ENCODE measurements at regions not wholly inside any gene's neighbourhood (a gene's known extent, or its start where the extent isn't known, plus 50 kb on each side); places are given as distances from the start of the nearest gene placed in this dataset.

DNA sequence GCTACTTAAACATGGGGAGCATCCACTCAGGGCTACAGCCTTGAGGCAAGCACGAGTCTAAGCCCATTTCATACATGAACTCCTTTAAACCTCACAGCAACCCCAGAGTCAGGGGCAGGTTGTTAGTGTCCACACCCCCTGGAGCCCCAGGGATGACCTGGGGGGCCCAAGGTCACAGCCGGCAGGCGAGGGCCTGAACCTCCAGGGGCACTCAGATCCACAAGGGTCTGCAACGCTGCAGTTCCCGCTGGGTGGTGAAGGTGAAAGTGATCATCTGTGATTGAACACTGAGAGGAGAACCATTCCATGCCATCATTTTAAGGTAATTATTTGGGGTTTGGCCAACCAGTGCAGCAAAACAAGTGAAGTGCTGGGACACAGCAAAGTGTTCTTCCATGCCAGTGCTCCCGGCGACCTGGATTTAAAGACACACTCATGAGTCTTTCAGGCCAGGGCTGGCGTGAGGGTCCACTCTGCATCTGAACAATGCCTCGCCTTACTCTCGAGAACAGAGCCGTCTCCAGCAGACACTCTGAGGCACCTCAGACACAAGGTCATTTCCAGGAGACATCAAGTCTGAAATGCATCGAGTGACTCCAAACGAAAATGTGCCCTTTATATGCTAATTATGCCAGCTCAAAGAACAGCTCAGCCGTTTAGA is 61.6 kb upstream of the SNTG2 start:
- no peak overlapping the region for H2AFZ ChIP-seq (ENCODE audit: low read length)
- no peak overlapping the region for H3K27ac Mint-ChIP-seq
- H3K4me1 Mint-ChIP-seq, result peaks cover 66 to 68% of the 10 kb centered on the region in 2 experiments
- H3K27me3 ChIP-seq (ENCODE audit: insufficient read depth, low read length), result no peaks in the 10 kb centered on the region
- H3K79me2 ChIP-seq (ENCODE audit: insufficient read depth, low read length), result no peaks in the 10 kb centered on the region
- peaks cover 2 to 6% of the 10 kb centered on the region in 2 experiments; a peak in 3 of 5 replicates for H3K9me3 Mint-ChIP-seq
- H3T11ph ChIP-seq (ENCODE audit: low read length), result no peak overlapping the region
- H3K79me1 ChIP-seq (ENCODE audit: insufficient read depth, low read depth, low read length, poor library complexity, severe bottlenecking), result no peaks in the 10 kb centered on the region
- no peak overlapping the region for H3K14ac ChIP-seq (ENCODE audit: insufficient read depth, low read length)
- no peaks in the 10 kb centered on the region for H3K9me3 ChIP-seq (ENCODE audit: control insufficient read depth, low read depth, low read length)
- H4K91ac ChIP-seq (ENCODE audit: insufficient read length, low read depth, low read length), result no peak overlapping the region
- no peak overlapping the region for H3K27ac ChIP-seq (ENCODE audit: insufficient read length, low read depth, low read length)
- H3K9ac ChIP-seq (ENCODE audit: extremely low read depth, insufficient read length, low read length), result no peak overlapping the region
- no peak overlapping the region for H2AK5ac ChIP-seq (ENCODE audit: insufficient read length, low read length)
- peaks cover 29% of the 10 kb centered on the region for H3K27me3 Mint-ChIP-seq (ENCODE audit: low read depth)
- H3K4ac ChIP-seq (ENCODE audit: low read depth, low read length), result no peak overlapping the region
- peaks cover 8% of the 10 kb centered on the region for H3K4me1 ChIP-seq (ENCODE audit: insufficient read depth, low read length)
- no peak overlapping the region for H4K8ac ChIP-seq (replicated peaks; ENCODE audit: insufficient read length, low read depth, low read length)
- no peak overlapping the region; a peak in 1 of 5 replicates for H3K4me3 Mint-ChIP-seq
- H2BK120ac ChIP-seq (ENCODE audit: low read depth, low read length, poor library complexity, severe bottlenecking), result no peak overlapping the region
- H3K23ac ChIP-seq (ENCODE audit: insufficient read length, low read depth, low read length), result no peak overlapping the region
- H4K20me1 ChIP-seq (ENCODE audit: control insufficient read depth, insufficient read depth, insufficient read length), result no peaks in the 10 kb centered on the region
- no peak overlapping the region for H2BK12ac ChIP-seq (ENCODE audit: insufficient read length, low read depth, low read length)
- peak; percentile 20 for DNase-seq
- WGBS (ENCODE audit: extremely low coverage, insufficient read length, low lambda C conversion rate), result no CpG with 5 or more reads among the region's 14 CpGs
- no peak overlapping the region for H3K56ac ChIP-seq (ENCODE audit: insufficient read length, low read depth, low read length)
- peaks cover 0 to 3% (median 0%) of the 10 kb centered on the region in 3 experiments; a peak in 1 of 7 replicates for H3K36me3 Mint-ChIP-seq (ENCODE audit: insufficient read depth in 1 of 3, low read depth in 3 of 3)
- H2BK15ac ChIP-seq (ENCODE audit: low read depth, low read length), result no peak overlapping the region
- H3K4me2 ChIP-seq (ENCODE audit: insufficient read depth, insufficient read length, low read length), result no peak overlapping the region
- H2BK5ac ChIP-seq (ENCODE audit: insufficient read length, low read length), result no peak overlapping the region
- no peaks in the 10 kb centered on the region for H3K23me2 ChIP-seq (ENCODE audit: insufficient read length, low read depth, low read length, poor library complexity, severe bottlenecking)
- H3K18ac ChIP-seq (ENCODE audit: insufficient read length, low read depth, low read length), result no peak overlapping the region
- no peak for TF ChIP-seq CTCF (conservative IDR thresholded peaks at IDR 0.05)
- H2BK20ac ChIP-seq (ENCODE audit: low read depth, low read length, poor library complexity, severe bottlenecking), result no peak overlapping the region
- H4K5ac ChIP-seq (ENCODE audit: insufficient read length, low read depth, low read length), result no peak overlapping the region

Data from H9 (cell line).